ENCODE measurements at regions not wholly inside any gene's neighbourhood (a gene's known extent, or its start where the extent isn't known, plus 50 kb on each side); places are given as distances from the start of the nearest gene placed in this dataset.
"Not testable (repeated sequence)": the region's sequence is repeated elsewhere in the genome, so short reads cannot be mapped to it uniquely, and the experiment has no call there.

- H3K79me2 ChIP-seq (ENCODE audit: insufficient read depth, low read length) = no peaks in the 10 kb centered on the region
These were observed 89.0 kb upstream of the SFRP2 start for GRCh38 chr4:153877898-153878297.

GRCh38 chr4:153873741-153874140 is 84.9 kb upstream of the SFRP2 start:
- no peak overlapping the region for H3K9ac ChIP-seq (ENCODE audit: low read depth, low read length)
- no peak for ATAC-seq (ENCODE audit: insufficient read depth, low read depth)
- H4K20me1 ChIP-seq (ENCODE audit: insufficient read depth, low read length) = no peaks in the 10 kb centered on the region
- no peak overlapping the region for H2AFZ ChIP-seq (ENCODE audit: low read depth, low read length)
- no peak overlapping the region for H3K27ac ChIP-seq (ENCODE audit: low read length)
- H3K4me2 ChIP-seq (ENCODE audit: insufficient read depth, low read length) = no peak overlapping the region
- H3K9me3 ChIP-seq (ENCODE audit: insufficient read depth, low read length, severe bottlenecking) = no peaks in the 10 kb centered on the region
- H3K79me2 ChIP-seq (ENCODE audit: insufficient read depth, low read length) = no peaks in the 10 kb centered on the region
- no peaks in the 10 kb centered on the region for H3K27me3 ChIP-seq (ENCODE audit: insufficient read depth, low read length, poor library complexity)
- no peak overlapping the region for H3K4me3 ChIP-seq (ENCODE audit: low read depth in 1 of 2, low read length in 2 of 2)
- no peaks in the 10 kb centered on the region for H3K36me3 ChIP-seq (ENCODE audit: insufficient read depth, low read length)
- no peak for DNase-seq
- TF ChIP-seq, protein P1, sequence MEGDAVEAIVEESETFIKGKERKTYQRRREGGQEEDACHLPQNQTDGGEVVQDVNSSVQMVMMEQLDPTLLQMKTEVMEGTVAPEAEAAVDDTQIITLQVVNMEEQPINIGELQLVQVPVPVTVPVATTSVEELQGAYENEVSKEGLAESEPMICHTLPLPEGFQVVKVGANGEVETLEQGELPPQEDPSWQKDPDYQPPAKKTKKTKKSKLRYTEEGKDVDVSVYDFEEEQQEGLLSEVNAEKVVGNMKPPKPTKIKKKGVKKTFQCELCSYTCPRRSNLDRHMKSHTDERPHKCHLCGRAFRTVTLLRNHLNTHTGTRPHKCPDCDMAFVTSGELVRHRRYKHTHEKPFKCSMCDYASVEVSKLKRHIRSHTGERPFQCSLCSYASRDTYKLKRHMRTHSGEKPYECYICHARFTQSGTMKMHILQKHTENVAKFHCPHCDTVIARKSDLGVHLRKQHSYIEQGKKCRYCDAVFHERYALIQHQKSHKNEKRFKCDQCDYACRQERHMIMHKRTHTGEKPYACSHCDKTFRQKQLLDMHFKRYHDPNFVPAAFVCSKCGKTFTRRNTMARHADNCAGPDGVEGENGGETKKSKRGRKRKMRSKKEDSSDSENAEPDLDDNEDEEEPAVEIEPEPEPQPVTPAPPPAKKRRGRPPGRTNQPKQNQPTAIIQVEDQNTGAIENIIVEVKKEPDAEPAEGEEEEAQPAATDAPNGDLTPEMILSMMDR (IDR thresholded peaks at IDR 0.05; ENCODE audit: borderline replicate concordance, extremely low read depth, low read length, poor library complexity, severe bottlenecking) = no peak
- no peak for TF ChIP-seq EZH2 (IDR thresholded peaks at IDR 0.05; ENCODE audit: borderline replicate concordance, low read depth, low read length, severe bottlenecking)
- no peaks in the 10 kb centered on the region for H3K4me1 ChIP-seq (ENCODE audit: insufficient read depth, low read length)

More at GRCh38 chr4:153877898-153878297, 89.0 kb upstream of the SFRP2 start:
- ATAC-seq (ENCODE audit: insufficient read depth, low read depth) = no peak
- DNase-seq = no peak
- H4K20me1 ChIP-seq (ENCODE audit: insufficient read depth, low read length) = no peaks in the 10 kb centered on the region
- H3K27ac ChIP-seq (ENCODE audit: low read length) = no peak overlapping the region
- no peaks in the 10 kb centered on the region for H3K4me1 ChIP-seq (ENCODE audit: insufficient read depth, low read length)
- no peak overlapping the region for H3K4me2 ChIP-seq (ENCODE audit: insufficient read depth, low read length)
- TF ChIP-seq EZH2 (IDR thresholded peaks at IDR 0.05; ENCODE audit: borderline replicate concordance, low read depth, low read length, severe bottlenecking) = no peak
- TF ChIP-seq, protein P1 (IDR thresholded peaks at IDR 0.05; ENCODE audit: borderline replicate concordance, extremely low read depth, low read length, poor library complexity, severe bottlenecking) = no peak
- no peak overlapping the region for H3K4me3 ChIP-seq (ENCODE audit: low read depth in 1 of 2, low read length in 2 of 2)
- no peak overlapping the region for H2AFZ ChIP-seq (ENCODE audit: low read depth, low read length)
- H3K27me3 ChIP-seq (ENCODE audit: insufficient read depth, low read length, poor library complexity) = no peaks in the 10 kb centered on the region
- peaks cover 4% of the 10 kb centered on the region; the same call in 1 of the 2 replicates for H3K36me3 ChIP-seq (ENCODE audit: insufficient read depth, low read length)
- no peak overlapping the region for H3K9ac ChIP-seq (ENCODE audit: low read depth, low read length)
- peaks cover 32% of the 10 kb centered on the region for H3K9me3 ChIP-seq (ENCODE audit: insufficient read depth, low read length, severe bottlenecking)

DNA sequence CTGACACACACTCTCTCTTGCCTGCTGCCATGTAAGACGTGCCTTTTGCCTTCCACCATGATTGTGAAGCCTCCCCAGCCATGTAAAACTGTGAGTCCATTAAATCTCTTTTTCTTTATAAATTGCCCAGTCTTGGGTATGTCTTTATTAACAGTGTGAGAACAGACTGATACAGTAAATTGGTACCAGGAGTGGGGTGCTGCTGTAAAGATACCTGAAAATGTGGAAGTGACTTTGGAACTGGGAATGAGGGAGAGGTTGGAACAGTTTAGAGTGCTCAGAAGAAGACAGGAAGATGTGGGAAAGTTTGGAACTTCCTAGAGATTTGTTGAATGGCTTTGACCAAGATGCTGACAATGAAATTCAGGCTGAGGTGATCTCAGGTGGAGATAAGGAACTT is 77.9 kb upstream of the SFRP2 start:
- H3K36me3 ChIP-seq (ENCODE audit: insufficient read depth, low read length); H3K4me1 ChIP-seq (ENCODE audit: insufficient read depth, low read length); ATAC-seq (ENCODE audit: insufficient read depth, low read depth); H3K4me3 ChIP-seq (ENCODE audit: low read depth in 1 of 2, low read length in 2 of 2); H3K27ac ChIP-seq (ENCODE audit: low read length); H3K4me2 ChIP-seq (ENCODE audit: insufficient read depth, low read length); H3K27me3 ChIP-seq (ENCODE audit: insufficient read depth, low read length, poor library complexity); H3K79me2 ChIP-seq (ENCODE audit: insufficient read depth, low read length); H3K9ac ChIP-seq (ENCODE audit: low read depth, low read length); DNase-seq; H4K20me1 ChIP-seq (ENCODE audit: insufficient read depth, low read length); H2AFZ ChIP-seq (ENCODE audit: low read depth, low read length): not testable (repeated sequence)
- peaks cover 18% of the 10 kb centered on the region for H3K9me3 ChIP-seq (ENCODE audit: insufficient read depth, low read length, severe bottlenecking)

DNA sequence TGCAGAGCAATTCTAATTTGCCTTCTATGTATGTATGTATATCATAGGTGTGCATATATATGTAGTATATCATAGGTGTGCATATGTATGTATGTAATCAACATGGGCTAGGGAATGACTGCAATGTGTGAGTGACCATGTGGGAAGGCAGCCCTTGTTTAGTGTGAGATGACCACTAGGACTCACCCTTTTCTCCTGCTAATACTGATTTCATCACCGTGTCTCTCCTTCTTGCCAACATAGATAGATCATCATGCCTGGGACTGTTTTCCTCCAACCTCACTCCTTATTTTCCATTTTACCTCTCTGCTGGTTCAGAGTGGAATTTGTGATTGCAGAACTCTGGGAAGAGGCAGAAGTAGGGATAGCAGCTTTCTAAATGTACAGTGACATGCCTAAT is 63.6 kb upstream of the SFRP2 start:
- H3K36me3 ChIP-seq (ENCODE audit: insufficient read depth, low read length) = no peaks in the 10 kb centered on the region
- no peak for ATAC-seq (ENCODE audit: insufficient read depth, low read depth)
- H3K4me3 ChIP-seq (ENCODE audit: low read depth in 1 of 2, low read length in 2 of 2) = no peak overlapping the region
- TF ChIP-seq, protein P1 (IDR thresholded peaks at IDR 0.05; ENCODE audit: borderline replicate concordance, extremely low read depth, low read length, poor library complexity, severe bottlenecking) = no peak
- TF ChIP-seq EZH2 (IDR thresholded peaks at IDR 0.05; ENCODE audit: borderline replicate concordance, low read depth, low read length, severe bottlenecking) = no peak
- no peaks in the 10 kb centered on the region for H3K9me3 ChIP-seq (ENCODE audit: insufficient read depth, low read length, severe bottlenecking)
- H2AFZ ChIP-seq (ENCODE audit: low read depth, low read length) = no peak overlapping the region
- H3K9ac ChIP-seq (ENCODE audit: low read depth, low read length) = no peak overlapping the region
- no peaks in the 10 kb centered on the region for H3K27me3 ChIP-seq (ENCODE audit: insufficient read depth, low read length, poor library complexity)
- no peak for DNase-seq
- no peak overlapping the region for H3K4me2 ChIP-seq (ENCODE audit: insufficient read depth, low read length)
- H3K27ac ChIP-seq (ENCODE audit: low read length) = no peak overlapping the region
- no peaks in the 10 kb centered on the region for H3K4me1 ChIP-seq (ENCODE audit: insufficient read depth, low read length)
- H4K20me1 ChIP-seq (ENCODE audit: insufficient read depth, low read length) = no peaks in the 10 kb centered on the region
- H3K79me2 ChIP-seq (ENCODE audit: insufficient read depth, low read length) = no peaks in the 10 kb centered on the region

Data from DND-41 (cell line).